HL-60/S4 (cell line): ENCODE measurements at regions not wholly inside any gene's neighbourhood (a gene's known extent, or its start where the extent isn't known, plus 50 kb on each side); places are given as distances from the start of the nearest gene placed in this dataset.

Experiments used
- in situ Hi-C: fragments of 300-500 bp; cut with MboI; formaldehyde crosslinking; loops from 2 replicates; pipeline ENCODE4 v1.14.3; 2022; ENCODE audit warnings: low sequenced_read_pairs

GRCh38 chr7:50210706-50211115 is 93.8 kb upstream of the IKZF1 start:
- in situ Hi-C loops, result no loop called here

GRCh38 chr7:50209461-50210135 is 94.9 kb upstream of the IKZF1 start:
- in situ Hi-C loops, result loop anchor here (10.0 kb wide), 1 partner anchor 155 kb away; no protein-coding TSS in a partner anchor

- in situ Hi-C loops, result loop anchor here (10.0 kb wide), 1 partner anchor 156 kb away; no protein-coding TSS in a partner anchor
Observed at GRCh38 chr7:50208378-50208982, 96.0 kb upstream of the IKZF1 start.

GRCh38 chr7:50207686-50208255 is 96.7 kb upstream of the IKZF1 start:
- in situ Hi-C loops, result loop anchor here (10.0 kb wide), 1 partner anchor 157 kb away; no protein-coding TSS in a partner anchor

GRCh38 chr7:50207251-50207564 is 97.3 kb upstream of the IKZF1 start:
- in situ Hi-C loops, result loop anchor here (10.0 kb wide), 1 partner anchor 158 kb away; no protein-coding TSS in a partner anchor

- in situ Hi-C loops, result loop anchor here (10.0 kb wide), 1 partner anchor 158 kb away; no protein-coding TSS in a partner anchor
Observed at GRCh38 chr7:50206453-50207250, 97.9 kb upstream of the IKZF1 start.

GRCh38 chr7:50205011-50205410 is 99.5 kb upstream of the IKZF1 start:
- in situ Hi-C loops, result loop anchor here (10.0 kb wide), 1 partner anchor 160 kb away; no protein-coding TSS in a partner anchor

GRCh38 chr7:50204581-50204980 is 99.9 kb upstream of the IKZF1 start:
- in situ Hi-C loops, result loop anchor here (10.0 kb wide), 1 partner anchor 160 kb away; no protein-coding TSS in a partner anchor

- in situ Hi-C loops, result loop anchor here (10.0 kb wide), 1 partner anchor 161 kb away; no protein-coding TSS in a partner anchor
Observed at GRCh38 chr7:50203521-50203920, 101.0 kb upstream of the IKZF1 start.

GRCh38 chr7:50202052-50202555 is 102.4 kb upstream of the IKZF1 start:
- in situ Hi-C loops, result loop anchor here (10.0 kb wide), 1 partner anchor 163 kb away; no protein-coding TSS in a partner anchor

- in situ Hi-C loops, result loop anchor here (10.0 kb wide), 1 partner anchor 165 kb away; no protein-coding TSS in a partner anchor
Observed at GRCh38 chr7:50199824-50200223, 104.7 kb upstream of the IKZF1 start.

- in situ Hi-C loops, result no loop called here
Observed at GRCh38 chr7:50197549-50197948, 104.5 kb upstream of the ZPBP start.

GRCh38 chr7:50196719-50197118 is 103.7 kb upstream of the ZPBP start:
- in situ Hi-C loops, result no loop called here

- in situ Hi-C loops, result no loop called here
Observed at GRCh38 chr7:50190776-50191175, 97.7 kb upstream of the ZPBP start.

GRCh38 chr7:50189371-50189770 is 96.3 kb upstream of the ZPBP start:
- in situ Hi-C loops, result no loop called here

- in situ Hi-C loops, result no loop called here
Observed at GRCh38 chr7:50185951-50186682, 93.1 kb upstream of the ZPBP start.

- in situ Hi-C loops, result no loop called here
Observed at GRCh38 chr7:50185208-50185607, 92.2 kb upstream of the ZPBP start.

- in situ Hi-C loops, result no loop called here
Observed at GRCh38 chr7:50184271-50184990, 91.4 kb upstream of the ZPBP start.

- in situ Hi-C loops, result no loop called here
Observed at GRCh38 chr7:50182759-50183158, 89.7 kb upstream of the ZPBP start.
